ENCODE measurements at regions not wholly inside any gene's neighbourhood (a gene's known extent, or its start where the extent isn't known, plus 50 kb on each side); places are given as distances from the start of the nearest gene placed in this dataset.

DNA sequence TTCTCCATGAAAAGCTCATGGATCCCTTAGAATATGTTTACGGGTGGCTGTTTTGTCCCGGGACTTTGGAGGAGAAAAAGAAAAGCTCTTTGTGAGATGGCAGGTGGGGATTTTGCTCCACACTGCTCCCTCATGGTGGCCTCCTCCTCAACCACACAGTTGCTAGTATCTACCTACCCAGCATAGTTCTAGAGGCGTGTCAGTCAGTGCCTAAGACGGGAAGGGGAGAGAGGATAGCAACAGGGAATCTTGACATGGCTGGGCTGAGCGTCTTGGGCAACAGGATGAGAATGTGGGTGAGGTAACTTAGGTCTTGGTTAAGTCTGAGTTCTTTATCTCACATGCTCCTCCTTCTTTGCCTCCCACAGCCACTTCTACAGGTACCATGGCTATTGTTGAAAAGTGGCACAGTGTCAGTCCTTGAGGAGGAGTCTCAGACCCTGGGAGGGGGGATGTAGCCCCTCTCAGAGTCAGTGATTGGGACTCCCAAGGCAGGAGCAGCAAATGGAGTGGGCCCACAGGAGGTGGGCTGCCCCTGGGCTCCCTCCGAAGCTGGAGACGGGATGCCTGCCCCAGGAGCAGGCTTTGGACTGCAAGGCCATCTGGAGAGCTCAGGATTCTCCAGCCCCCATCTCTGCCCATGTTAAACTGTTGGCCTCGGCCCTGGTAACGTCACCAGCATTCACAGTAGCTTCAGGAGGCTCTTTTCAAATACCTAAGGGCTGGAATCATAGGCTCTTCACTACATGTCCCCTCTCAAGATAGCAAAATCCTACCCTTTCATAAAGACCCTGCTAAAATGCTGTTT is 75.4 kb downstream of the TENT5C start:
- intact Hi-C loops (cut with DNase I) = no loop called here
- no peak for DNase-seq
- no peaks in the 10 kb centered on the region for H3K9me3 ChIP-seq
- TF ChIP-seq CTCF (IDR thresholded peaks at IDR 0.05) (no peak), POLR2A (IDR thresholded peaks at IDR 0.05) (no peak)
- no peak overlapping the region for H3K4me3 ChIP-seq (replicated peaks in 1 of 3)
- H3K27me3 ChIP-seq = no peaks in the 10 kb centered on the region
- H3K36me3 ChIP-seq = no peaks in the 10 kb centered on the region
- peaks cover 0 to 9% of the 10 kb centered on the region in 2 donors for H3K4me1 ChIP-seq
- 80 to 88% methylated on average over 9 of the region's 9 CpGs for WGBS, 2 donors
- no peak overlapping the region for H3K27ac ChIP-seq

DNA sequence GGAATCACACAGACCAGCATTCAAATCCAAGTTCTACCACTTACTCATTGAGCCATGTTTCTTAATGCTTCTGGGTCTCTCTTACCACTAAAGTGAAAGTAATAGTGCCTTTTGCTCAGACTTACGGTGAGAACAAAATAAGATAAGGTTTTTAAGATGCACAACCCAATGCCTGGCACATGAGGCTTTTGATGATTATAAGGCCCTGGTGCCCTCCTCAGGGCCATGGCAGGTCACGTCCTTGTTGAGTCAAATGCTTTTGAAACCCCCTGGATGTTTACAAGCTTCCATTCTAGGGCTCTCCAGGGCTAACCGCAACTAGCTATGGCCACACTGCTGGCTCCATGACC is 76.0 kb downstream of the TENT5C start:
- Histone ChIP-seq H3K4me1 (peaks cover 0 to 9% of the 10 kb centered on the region in 2 donors), H3K27me3 (no peaks in the 10 kb centered on the region), H3K27ac (no peak overlapping the region), H3K9me3 (no peaks in the 10 kb centered on the region), H3K36me3 (no peaks in the 10 kb centered on the region), H3K4me3 (replicated peaks in 1 of 3) (no peak overlapping the region)
- intact Hi-C loops (cut with DNase I) = no loop called here
- 88 to 90% methylated on average over 3 of the region's 3 CpGs for WGBS, 2 donors
- no peak for DNase-seq
- TF ChIP-seq CTCF (IDR thresholded peaks at IDR 0.05) = no peak
- no peak for TF ChIP-seq POLR2A (IDR thresholded peaks at IDR 0.05)

- WGBS, 2 donors = 88 to 95% methylated on average over 4 of the region's 4 CpGs
- no peak for TF ChIP-seq CTCF (IDR thresholded peaks at IDR 0.05)
- no peak for TF ChIP-seq POLR2A (IDR thresholded peaks at IDR 0.05)
- no peak overlapping the region for H3K4me3 ChIP-seq (replicated peaks in 1 of 3)
These were observed 76.5 kb downstream of the TENT5C start for GRCh38 chr1:117682372-117682771.

GRCh38 chr1:117683571-117684285 is 77.9 kb downstream of the TENT5C start:
- intact Hi-C loops (cut with DNase I) = no loop called here
- peaks cover 0 to 1% of the 10 kb centered on the region in 2 donors for H3K4me1 ChIP-seq
- TF ChIP-seq CTCF (IDR thresholded peaks at IDR 0.05) (no peak), POLR2A (IDR thresholded peaks at IDR 0.05) (no peak)

More at GRCh38 chr1:117682372-117682771, 76.5 kb downstream of the TENT5C start:
- intact Hi-C loops (cut with DNase I) = no loop called here
- H3K27ac ChIP-seq = no peak overlapping the region
- no peaks in the 10 kb centered on the region for H3K9me3 ChIP-seq
- DNase-seq = no peak
- no peaks in the 10 kb centered on the region for H3K36me3 ChIP-seq
- no peaks in the 10 kb centered on the region for H3K27me3 ChIP-seq
- peaks cover 0 to 9% of the 10 kb centered on the region in 2 donors for H3K4me1 ChIP-seq

More at GRCh38 chr1:117683571-117684285, 77.9 kb downstream of the TENT5C start:
- Histone ChIP-seq H3K27me3 (no peaks in the 10 kb centered on the region), H3K27ac (no peak overlapping the region), H3K36me3 (no peaks in the 10 kb centered on the region), H3K4me3 (replicated peaks in 1 of 3) (no peak overlapping the region), H3K9me3 (no peaks in the 10 kb centered on the region)
- WGBS, 2 donors = 90 to 91% methylated on average over 6 of the region's 6 CpGs
- no peak for DNase-seq

All from thyroid gland (tissue), 4 donors.